HAP-1 (cell line): ENCODE measurements at regions not wholly inside any gene's neighbourhood (a gene's known extent, or its start where the extent isn't known, plus 50 kb on each side); places are given as distances from the start of the nearest gene placed in this dataset.

Experiments used
- DNase-seq, 2 experiments: peaks; one replicate each; pipeline ENCODE4 v3.0.0-alpha.2; 2016 to 2020; ENCODE audit warnings: low spot score in 2 of 2
- H3K27me3 ChIP-seq: fragments of 250-450 bp; sonication (Bioruptor Pico); 2 replicates; pipeline ENCODE4 v1.5.1; 2020; ENCODE audit warnings: low read depth, mild to moderate bottlenecking, moderate library complexity
- H3K36me3 ChIP-seq: fragments of 250-450 bp; sonication (Bioruptor Pico); replicated peaks from 2 replicates; pipeline ENCODE4 v1.5.1; 2020; ENCODE audit warnings: mild to moderate bottlenecking
- H3K4me1 ChIP-seq: fragments of 250-450 bp; sonication (Bioruptor Pico); 2 replicates; pipeline ENCODE4 v1.5.1; 2020; ENCODE audit warnings: mild to moderate bottlenecking
- H3K4me3 ChIP-seq: fragments of 250-450 bp; sonication (Bioruptor Pico); 2 replicates; pipeline ENCODE4 v1.5.1; 2020; ENCODE audit warnings: mild to moderate bottlenecking, moderate library complexity
- H3K9me3 ChIP-seq: fragments of 250-450 bp; sonication (Bioruptor Pico); 2 replicates; pipeline ENCODE4 v1.5.1; 2020; ENCODE audit warnings: mild to moderate bottlenecking, moderate library complexity
- in situ Hi-C: fragments of 300-500 bp; cut with MboI; formaldehyde crosslinking; loops from 3 replicates; pipeline ENCODE4 v1.14.3; 2020; ENCODE audit warnings: low sequenced_read_pairs, inconsistent platforms, mixed read lengths

- Histone ChIP-seq H3K4me1 (no peaks in the 10 kb centered on the region), H3K36me3 (no peaks in the 10 kb centered on the region), H3K9me3 (no peaks in the 10 kb centered on the region), H3K4me3 (no peak overlapping the region), H3K27me3 (no peaks in the 10 kb centered on the region)
- no peak for DNase-seq
- in situ Hi-C loops, result no loop called here
Measured at GRCh38 chr6:9518431-9518830, 896.4 kb downstream of the TFAP2A start.

DNA sequence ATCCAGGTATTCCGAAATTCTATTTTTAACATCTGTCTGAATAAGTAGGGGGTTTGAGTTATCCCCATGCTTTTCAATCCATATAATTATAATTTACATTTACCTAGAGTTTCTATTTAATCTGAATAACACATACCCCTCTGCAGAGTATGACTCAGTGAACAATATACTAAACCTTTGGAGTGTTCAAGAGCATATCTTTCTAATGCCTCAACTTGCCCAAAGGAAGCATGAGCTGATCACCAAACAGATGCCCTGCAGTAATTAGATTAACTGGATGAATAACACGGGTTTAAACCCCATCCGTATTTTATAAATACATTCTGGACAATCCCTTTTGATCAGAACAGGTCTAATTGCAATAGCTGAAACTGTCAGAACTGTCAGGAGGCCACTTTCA is 897.1 kb downstream of the TFAP2A start:
- Histone ChIP-seq H3K9me3 (no peaks in the 10 kb centered on the region), H3K36me3 (no peaks in the 10 kb centered on the region), H3K27me3 (no peaks in the 10 kb centered on the region), H3K4me3 (no peak overlapping the region), H3K4me1 (no peaks in the 10 kb centered on the region)
- in situ Hi-C loops, result no loop called here
- DNase-seq, result no peak

GRCh38 chr6:9515633-9516606 is 899.0 kb downstream of the TFAP2A start:
- in situ Hi-C loops, result no loop called here
- no peaks in the 10 kb centered on the region for H3K36me3 ChIP-seq
- no peaks in the 10 kb centered on the region for H3K27me3 ChIP-seq
- no peak for DNase-seq
- no peak overlapping the region for H3K4me3 ChIP-seq
- H3K9me3 ChIP-seq, result no peaks in the 10 kb centered on the region
- H3K4me1 ChIP-seq, result no peaks in the 10 kb centered on the region

DNA sequence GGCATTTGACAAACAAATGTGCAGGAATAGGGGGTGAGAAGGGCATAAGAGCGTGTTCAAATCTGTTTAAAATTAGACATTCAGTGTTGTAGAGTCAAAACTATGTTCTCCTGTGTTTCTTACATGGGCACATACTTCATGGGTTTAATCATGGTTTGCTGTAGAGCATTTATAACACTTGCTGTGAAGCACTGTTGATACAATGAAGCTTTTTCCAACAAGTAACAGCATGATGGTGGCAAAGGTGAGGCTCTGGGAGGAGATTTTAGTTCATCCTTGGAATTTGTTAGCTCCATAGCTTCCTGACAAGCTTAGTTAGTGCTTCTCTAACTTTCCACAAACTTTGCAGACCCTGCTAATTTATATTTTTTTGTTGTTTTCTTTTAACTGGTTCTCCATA is 900.7 kb downstream of the TFAP2A start:
- H3K27me3 ChIP-seq, result no peaks in the 10 kb centered on the region
- H3K4me3 ChIP-seq, result no peak overlapping the region
- in situ Hi-C loops, result no loop called here
- no peak for DNase-seq
- no peaks in the 10 kb centered on the region for H3K9me3 ChIP-seq
- H3K4me1 ChIP-seq, result no peaks in the 10 kb centered on the region
- H3K36me3 ChIP-seq, result no peaks in the 10 kb centered on the region

GRCh38 chr6:9511157-9511556 is 903.7 kb downstream of the TFAP2A start:
- DNase-seq, result no peak
- H3K4me3 ChIP-seq, result no peak overlapping the region
- H3K27me3 ChIP-seq, result no peaks in the 10 kb centered on the region
- no peaks in the 10 kb centered on the region for H3K9me3 ChIP-seq
- H3K36me3 ChIP-seq, result no peaks in the 10 kb centered on the region
- no peaks in the 10 kb centered on the region for H3K4me1 ChIP-seq
- in situ Hi-C loops, result no loop called here

GRCh38 chr6:9507136-9507895 is 907.6 kb downstream of the TFAP2A start:
- no peak for DNase-seq
- Histone ChIP-seq H3K4me1 (no peaks in the 10 kb centered on the region), H3K9me3 (no peaks in the 10 kb centered on the region), H3K27me3 (no peaks in the 10 kb centered on the region), H3K36me3 (no peaks in the 10 kb centered on the region), H3K4me3 (no peak overlapping the region)
- in situ Hi-C loops, result no loop called here

DNA sequence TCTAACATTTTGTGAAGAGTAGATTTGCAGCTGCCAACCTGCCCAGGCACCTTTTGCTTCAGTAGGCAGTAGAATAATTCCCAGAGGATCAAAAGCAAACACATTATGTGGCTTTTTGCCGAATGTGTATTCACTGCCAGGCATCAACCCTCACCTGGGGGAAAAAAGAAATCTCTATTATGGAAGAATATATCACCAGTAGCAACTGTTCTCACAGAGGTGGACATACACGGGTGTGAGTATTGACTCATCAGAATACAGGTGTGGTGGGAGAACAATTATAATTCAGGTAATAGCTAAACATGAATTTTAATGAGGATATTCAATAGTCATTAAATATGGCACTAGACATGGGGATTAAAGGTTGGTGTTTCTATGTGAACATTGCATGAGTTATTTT is 910.7 kb downstream of the TFAP2A start:
- Histone ChIP-seq H3K4me1 (no peaks in the 10 kb centered on the region), H3K9me3 (no peaks in the 10 kb centered on the region), H3K27me3 (no peaks in the 10 kb centered on the region), H3K36me3 (no peaks in the 10 kb centered on the region), H3K4me3 (no peak overlapping the region)
- DNase-seq, result no peak
- in situ Hi-C loops, result no loop called here

GRCh38 chr6:9503111-9503761 is 911.6 kb downstream of the TFAP2A start:
- Histone ChIP-seq H3K4me3 (no peak overlapping the region), H3K36me3 (no peaks in the 10 kb centered on the region), H3K4me1 (no peaks in the 10 kb centered on the region), H3K9me3 (no peaks in the 10 kb centered on the region), H3K27me3 (no peaks in the 10 kb centered on the region)
- DNase-seq, result no peak
- in situ Hi-C loops, result no loop called here

- in situ Hi-C loops, result no loop called here
- DNase-seq, result no peak
- no peaks in the 10 kb centered on the region for H3K4me1 ChIP-seq
- no peak overlapping the region for H3K4me3 ChIP-seq
- no peaks in the 10 kb centered on the region for H3K9me3 ChIP-seq
- H3K27me3 ChIP-seq, result no peaks in the 10 kb centered on the region
- H3K36me3 ChIP-seq, result no peaks in the 10 kb centered on the region
Measured at GRCh38 chr6:9499709-9500108, 915.2 kb downstream of the TFAP2A start.

- no peak overlapping the region for H3K4me3 ChIP-seq
- no peaks in the 10 kb centered on the region for H3K36me3 ChIP-seq
- no peaks in the 10 kb centered on the region for H3K27me3 ChIP-seq
- DNase-seq, result no peak
- H3K4me1 ChIP-seq, result no peaks in the 10 kb centered on the region
- in situ Hi-C loops, result no loop called here
- no peaks in the 10 kb centered on the region for H3K9me3 ChIP-seq
Measured at GRCh38 chr6:9496837-9497236, 918.0 kb downstream of the TFAP2A start.

GRCh38 chr6:9494864-9495263 is 920.0 kb downstream of the TFAP2A start:
- no peaks in the 10 kb centered on the region for H3K27me3 ChIP-seq
- H3K4me3 ChIP-seq, result no peak overlapping the region
- no peaks in the 10 kb centered on the region for H3K4me1 ChIP-seq
- no peak for DNase-seq
- no peaks in the 10 kb centered on the region for H3K9me3 ChIP-seq
- in situ Hi-C loops, result no loop called here
- H3K36me3 ChIP-seq, result no peaks in the 10 kb centered on the region

- Histone ChIP-seq H3K9me3 (no peaks in the 10 kb centered on the region), H3K4me1 (no peaks in the 10 kb centered on the region), H3K27me3 (no peaks in the 10 kb centered on the region), H3K36me3 (no peaks in the 10 kb centered on the region), H3K4me3 (no peak overlapping the region)
- in situ Hi-C loops, result no loop called here
- no peak for DNase-seq
Measured at GRCh38 chr6:9492790-9493189, 922.1 kb downstream of the TFAP2A start.

- no peaks in the 10 kb centered on the region for H3K36me3 ChIP-seq
- in situ Hi-C loops, result no loop called here
- H3K9me3 ChIP-seq, result no peaks in the 10 kb centered on the region
- H3K4me1 ChIP-seq, result no peaks in the 10 kb centered on the region
- H3K4me3 ChIP-seq, result no peak overlapping the region
- DNase-seq, result no peak
- H3K27me3 ChIP-seq, result no peaks in the 10 kb centered on the region
Measured at GRCh38 chr6:9487128-9487527, 927.7 kb downstream of the TFAP2A start.

DNA sequence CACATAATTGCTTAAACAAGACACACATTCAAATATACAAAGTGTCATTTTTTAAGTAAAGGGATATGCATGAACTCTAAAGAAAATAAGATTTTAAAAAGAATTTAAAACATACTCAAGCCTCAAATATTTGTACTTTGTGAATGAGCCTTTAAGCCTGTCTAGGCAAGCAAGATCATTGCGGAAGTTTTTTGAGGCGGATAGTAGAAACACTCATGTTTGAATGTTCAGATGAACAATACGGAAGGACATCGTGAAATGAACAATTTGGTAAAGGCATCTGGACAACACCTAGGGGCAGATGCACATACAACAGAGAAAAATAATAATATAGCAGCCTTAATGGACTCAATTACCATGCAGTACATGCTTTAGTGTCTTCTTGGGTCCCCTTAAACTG is 928.9 kb downstream of the TFAP2A start:
- no peaks in the 10 kb centered on the region for H3K4me1 ChIP-seq
- H3K9me3 ChIP-seq, result no peaks in the 10 kb centered on the region
- in situ Hi-C loops, result no loop called here
- no peak overlapping the region for H3K4me3 ChIP-seq
- DNase-seq, result no peak
- no peaks in the 10 kb centered on the region for H3K27me3 ChIP-seq
- no peaks in the 10 kb centered on the region for H3K36me3 ChIP-seq
